GM13977 (cell line): ENCODE measurements at regions not wholly inside any gene's neighbourhood (a gene's known extent, or its start where the extent isn't known, plus 50 kb on each side); places are given as distances from the start of the nearest gene placed in this dataset.
"Not testable (repeated sequence)": the region's sequence is repeated elsewhere in the genome, so short reads cannot be mapped to it uniquely, and the experiment has no call there.

Experiments
- DNase-seq: peaks from one replicate; pipeline ENCODE4 v3.0.0; 2012; ENCODE audit warnings: low spot score
- CTCF ChIP-seq: IDR thresholded peaks from 2 replicates; pipeline ENCODE4 v1.5.1; 2012; ENCODE audit warnings: mild to moderate bottlenecking, control low read depth; ENCODE audit not compliant: insufficient read depth; ENCODE audit errors: extremely low read depth, missing control alignments
- in situ Hi-C: fragments of 300-500 bp; cut with MboI; formaldehyde crosslinking; loops from one replicate; pipeline ENCODE4 v1.12.0; 2022; ENCODE audit warnings: low sequenced_read_pairs, low pct_unique_long_range_greater_than_20kb, mixed read lengths, inconsistent platforms; ENCODE audit not compliant: unreplicated experiment

- in situ Hi-C loops, result no loop called here
- DNase-seq, result no peak
- TF ChIP-seq CTCF, result no peak
Measured at GRCh38 chr19:5285311-5285710, 55.3 kb downstream of the PTPRS start.

GRCh38 chr19:5282901-5283300 is 57.7 kb downstream of the PTPRS start:
- no peak for TF ChIP-seq CTCF
- in situ Hi-C loops, result no loop called here
- DNase-seq, result no peak

- in situ Hi-C loops, result no loop called here
- no peak for TF ChIP-seq CTCF
- DNase-seq, result no peak
Measured at GRCh38 chr19:5281588-5281987, 59.0 kb downstream of the PTPRS start.

GRCh38 chr19:5275668-5276067 is 64.9 kb downstream of the PTPRS start:
- in situ Hi-C loops, DNase-seq: not testable (repeated sequence)

- TF ChIP-seq CTCF, result no peak
- no peak for DNase-seq
- in situ Hi-C loops, result no loop called here
Measured at GRCh38 chr19:5273782-5274181, 66.8 kb downstream of the PTPRS start.

- TF ChIP-seq CTCF, result no peak
- in situ Hi-C loops, result no loop called here
- DNase-seq, result no peak
Measured at GRCh38 chr19:5271145-5271544, 69.5 kb downstream of the PTPRS start.

GRCh38 chr19:5269926-5270325 is 70.7 kb downstream of the PTPRS start:
- no peak for TF ChIP-seq CTCF
- DNase-seq, result no peak
- in situ Hi-C loops, result no loop called here

- TF ChIP-seq CTCF, result no peak
- in situ Hi-C loops, result no loop called here
- DNase-seq, result no peak
Measured at GRCh38 chr19:5269279-5269678, 71.3 kb downstream of the PTPRS start.
